Suprapubic skin (tissue), 4 donors: ENCODE measurements at regions not wholly inside any gene's neighbourhood (a gene's known extent, or its start where the extent isn't known, plus 50 kb on each side); places are given as distances from the start of the nearest gene placed in this dataset.

Experiments used
- DNase-seq, 2 donors: peaks; one replicate each; pipeline ENCODE4 v3.0.0-alpha.2; 2019; ENCODE audit warnings: low spot score in 2 of 2
- H3K27ac ChIP-seq: fragments of 200-600 bp; sonication (generic); one replicate; pipeline ENCODE4 v1.5.1; 2019
- H3K27me3 ChIP-seq: fragments of 200-600 bp; sonication (generic); one replicate; pipeline ENCODE4 v1.5.1; 2019
- H3K36me3 ChIP-seq: fragments of 200-600 bp; sonication (generic); one replicate; pipeline ENCODE4 v1.5.1; 2019
- H3K4me1 ChIP-seq: fragments of 200-600 bp; sonication (generic); one replicate; pipeline ENCODE4 v1.5.1; 2019
- H3K4me3 ChIP-seq: fragments of 200-600 bp; sonication (generic); one replicate; pipeline ENCODE4 v1.5.1; 2019; ENCODE audit warnings: mild to moderate bottlenecking
- H3K9me3 ChIP-seq: fragments of 200-600 bp; sonication (generic); one replicate; pipeline ENCODE4 v1.5.1; 2019
- EP300 ChIP-seq: sonication (generic); formaldehyde crosslinking; IDR thresholded peaks from one replicate; pipeline ENCODE4 v1.6.1; 2017; ENCODE audit warnings: antibody characterized with exemption
- POLR2A ChIP-seq, 2 donors: fragments of 450-650 bp; IDR thresholded peaks; one replicate each; pipeline ENCODE4 v1.6.1; 2017; ENCODE audit warnings: antibody characterized with exemption in 2 of 2, mild to moderate bottlenecking in 2 of 2, moderate library complexity in 2 of 2
- POLR2AphosphoS5 ChIP-seq, 3 donors: sonication (generic); formaldehyde crosslinking; IDR thresholded peaks; one replicate each; pipeline ENCODE4 v1.6.1; 2017; ENCODE audit warnings: antibody characterized with exemption in 3 of 3
- WGBS: methylation state at CpG from one replicate; pipeline ENCODE4 v1.1.5; 2018; 5-methylcytosine and 5-hydroxymethylcytosine counted together
- TF ChIP-seq, protein P1 (sequence below), 2 donors: fragments of 200-600 bp in 1 of 2; fragments of 450-650 bp in 1 of 2; sonication (generic) in 1 of 2; IDR thresholded peaks; one replicate each; pipeline ENCODE4 v1.5.1; 2016 to 2019; ENCODE audit warnings: antibody characterized with exemption in 2 of 2, mild to moderate bottlenecking in 1 of 2, moderate library complexity in 1 of 2

- no peak for DNase-seq
- H3K27ac ChIP-seq, result no peak overlapping the region
- no peaks in the 10 kb centered on the region for H3K4me1 ChIP-seq
- WGBS, result 75% methylated on average over 2 of the region's 2 CpGs
- TF ChIP-seq, protein P1, sequence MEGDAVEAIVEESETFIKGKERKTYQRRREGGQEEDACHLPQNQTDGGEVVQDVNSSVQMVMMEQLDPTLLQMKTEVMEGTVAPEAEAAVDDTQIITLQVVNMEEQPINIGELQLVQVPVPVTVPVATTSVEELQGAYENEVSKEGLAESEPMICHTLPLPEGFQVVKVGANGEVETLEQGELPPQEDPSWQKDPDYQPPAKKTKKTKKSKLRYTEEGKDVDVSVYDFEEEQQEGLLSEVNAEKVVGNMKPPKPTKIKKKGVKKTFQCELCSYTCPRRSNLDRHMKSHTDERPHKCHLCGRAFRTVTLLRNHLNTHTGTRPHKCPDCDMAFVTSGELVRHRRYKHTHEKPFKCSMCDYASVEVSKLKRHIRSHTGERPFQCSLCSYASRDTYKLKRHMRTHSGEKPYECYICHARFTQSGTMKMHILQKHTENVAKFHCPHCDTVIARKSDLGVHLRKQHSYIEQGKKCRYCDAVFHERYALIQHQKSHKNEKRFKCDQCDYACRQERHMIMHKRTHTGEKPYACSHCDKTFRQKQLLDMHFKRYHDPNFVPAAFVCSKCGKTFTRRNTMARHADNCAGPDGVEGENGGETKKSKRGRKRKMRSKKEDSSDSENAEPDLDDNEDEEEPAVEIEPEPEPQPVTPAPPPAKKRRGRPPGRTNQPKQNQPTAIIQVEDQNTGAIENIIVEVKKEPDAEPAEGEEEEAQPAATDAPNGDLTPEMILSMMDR (IDR thresholded peaks at IDR 0.05), result no peak
- no peak for TF ChIP-seq POLR2A (IDR thresholded peaks at IDR 0.05)
- TF ChIP-seq POLR2AphosphoS5 (IDR thresholded peaks at IDR 0.05), result no peak
- TF ChIP-seq EP300, result no peak
- H3K9me3 ChIP-seq, result no peaks in the 10 kb centered on the region
- no peaks in the 10 kb centered on the region for H3K36me3 ChIP-seq
- H3K4me3 ChIP-seq, result no peak overlapping the region
- no peaks in the 10 kb centered on the region for H3K27me3 ChIP-seq
These were observed 872.4 kb downstream of the BRINP3 start for GRCh38 chr1:189605226-189605625.

DNA sequence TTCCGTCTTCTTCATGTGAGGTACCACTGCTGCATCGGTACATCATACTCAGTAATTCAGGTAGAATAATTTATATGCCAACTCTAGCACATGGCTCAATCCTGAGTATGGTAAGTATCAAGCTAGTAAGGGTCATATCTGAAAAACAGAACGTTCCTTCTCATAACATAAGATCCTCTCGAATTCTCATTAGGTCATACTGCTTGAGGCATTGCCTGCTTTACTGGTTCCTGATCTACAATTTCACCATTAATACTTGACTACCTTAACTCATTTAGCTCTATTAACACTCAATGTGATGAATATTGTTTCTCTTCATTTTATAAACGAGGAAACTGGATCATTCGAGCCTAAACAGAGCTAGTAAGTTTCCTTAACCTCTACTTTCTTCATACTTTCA is 871.6 kb downstream of the BRINP3 start:
- no peaks in the 10 kb centered on the region for H3K27me3 ChIP-seq
- DNase-seq, result no peak
- 78% methylated on average over 6 of the region's 6 CpGs for WGBS
- no peak overlapping the region for H3K27ac ChIP-seq
- no peak overlapping the region for H3K4me3 ChIP-seq
- H3K4me1 ChIP-seq, result no peaks in the 10 kb centered on the region
- TF ChIP-seq POLR2A (IDR thresholded peaks at IDR 0.05) (no peak), EP300 (no peak), POLR2AphosphoS5 (IDR thresholded peaks at IDR 0.05) (no peak)
- TF ChIP-seq, protein P1 (IDR thresholded peaks at IDR 0.05), result no peak
- H3K36me3 ChIP-seq, result no peaks in the 10 kb centered on the region
- H3K9me3 ChIP-seq, result no peaks in the 10 kb centered on the region

- H3K36me3 ChIP-seq, result no peaks in the 10 kb centered on the region
- no peaks in the 10 kb centered on the region for H3K9me3 ChIP-seq
- no peak overlapping the region for H3K4me3 ChIP-seq
- DNase-seq, result no peak
- no peaks in the 10 kb centered on the region for H3K27me3 ChIP-seq
- TF ChIP-seq POLR2AphosphoS5 (IDR thresholded peaks at IDR 0.05) (no peak), POLR2A (IDR thresholded peaks at IDR 0.05) (no peak), EP300 (no peak)
- TF ChIP-seq, protein P1 (IDR thresholded peaks at IDR 0.05), result no peak
- H3K4me1 ChIP-seq, result no peaks in the 10 kb centered on the region
- WGBS, result 70% methylated on average over 2 of the region's 2 CpGs
- no peak overlapping the region for H3K27ac ChIP-seq
These were observed 870.7 kb downstream of the BRINP3 start for GRCh38 chr1:189606795-189607476.

GRCh38 chr1:189607477-189608096 is 870.1 kb downstream of the BRINP3 start:
- 68% methylated on average over 1 of the region's 1 CpG for WGBS
- Histone ChIP-seq H3K9me3 (no peaks in the 10 kb centered on the region), H3K4me1 (no peaks in the 10 kb centered on the region), H3K36me3 (no peaks in the 10 kb centered on the region), H3K27me3 (no peaks in the 10 kb centered on the region), H3K27ac (no peak overlapping the region), H3K4me3 (no peak overlapping the region)
- DNase-seq, result no peak
- TF ChIP-seq, protein P1 (IDR thresholded peaks at IDR 0.05), result no peak
- no peak for TF ChIP-seq POLR2A (IDR thresholded peaks at IDR 0.05)
- TF ChIP-seq POLR2AphosphoS5 (IDR thresholded peaks at IDR 0.05), result no peak
- TF ChIP-seq EP300, result no peak

- no peak overlapping the region for H3K4me3 ChIP-seq
- no peaks in the 10 kb centered on the region for H3K9me3 ChIP-seq
- TF ChIP-seq EP300, result no peak
- TF ChIP-seq POLR2A (IDR thresholded peaks at IDR 0.05), result no peak
- TF ChIP-seq, protein P1 (IDR thresholded peaks at IDR 0.05), result no peak
- no peak for TF ChIP-seq POLR2AphosphoS5 (IDR thresholded peaks at IDR 0.05)
- WGBS, result 74% methylated on average over 2 of the region's 2 CpGs
- H3K36me3 ChIP-seq, result no peaks in the 10 kb centered on the region
- no peaks in the 10 kb centered on the region for H3K27me3 ChIP-seq
- H3K27ac ChIP-seq, result no peak overlapping the region
- DNase-seq, result no peak
- H3K4me1 ChIP-seq, result no peaks in the 10 kb centered on the region
These were observed 868.5 kb downstream of the BRINP3 start for GRCh38 chr1:189609167-189609566.
